Stimulated activated CD4-positive, alpha-beta T cell treated with anti-CD3 and anti-CD28 coated beads, Interleukin-2, amount 100 ng/mL, for 48 hours (primary cell): ENCODE measurements at regions not wholly inside any gene's neighbourhood (a gene's known extent, or its start where the extent isn't known, plus 50 kb on each side); places are given as distances from the start of the nearest gene placed in this dataset.
"Not testable (repeated sequence)": the region's sequence is repeated elsewhere in the genome, so short reads cannot be mapped to it uniquely, and the experiment has no call there.

Source experiments
- DNase-seq, 2 donors: peaks; one replicate each; pipeline ENCODE4 v3.0.0-alpha.2; 2020

- no peak for DNase-seq
These were observed 174.9 kb downstream of the ETAA1 start for GRCh38 chr2:67571785-67572718.

GRCh38 chr2:67572721-67573435, 175.7 kb downstream of the ETAA1 start:
- DNase-seq = no peak

GRCh38 chr2:67574230-67574629, 177.1 kb downstream of the ETAA1 start:
- no peak for DNase-seq

GRCh38 chr2:67576226-67576625, 179.1 kb downstream of the ETAA1 start:
- no peak for DNase-seq

GRCh38 chr2:67576991-67577390, 179.9 kb downstream of the ETAA1 start:
- no peak for DNase-seq

- DNase-seq = no peak
These were observed 182.1 kb downstream of the ETAA1 start for GRCh38 chr2:67579216-67579615.

- no peak for DNase-seq
These were observed 182.7 kb downstream of the ETAA1 start for GRCh38 chr2:67579806-67580205.

- no peak for DNase-seq
These were observed 184.6 kb downstream of the ETAA1 start for GRCh38 chr2:67581751-67582150.

- DNase-seq = no peak
These were observed 186.1 kb downstream of the ETAA1 start for GRCh38 chr2:67583185-67583584.

- DNase-seq = no peak
These were observed 188.3 kb downstream of the ETAA1 start for GRCh38 chr2:67585400-67585799.

- not testable (repeated sequence) for DNase-seq
These were observed 192.0 kb downstream of the ETAA1 start for GRCh38 chr2:67589121-67589520.

GRCh38 chr2:67594522-67594921, 197.4 kb downstream of the ETAA1 start:
- not testable (repeated sequence) for DNase-seq

- DNase-seq = no peak
These were observed 199.7 kb downstream of the ETAA1 start for GRCh38 chr2:67596871-67597270.

GRCh38 chr2:67599561-67599960, 202.4 kb downstream of the ETAA1 start:
- no peak for DNase-seq

- DNase-seq = no peak
These were observed 203.2 kb downstream of the ETAA1 start for GRCh38 chr2:67600222-67600871.

- DNase-seq = no peak
These were observed 203.8 kb downstream of the ETAA1 start for GRCh38 chr2:67600946-67601345.

GRCh38 chr2:67604360-67604759, 207.2 kb downstream of the ETAA1 start:
- DNase-seq = no peak

- no peak for DNase-seq
These were observed 215.5 kb downstream of the ETAA1 start for GRCh38 chr2:67612576-67613042.

- DNase-seq = no peak
These were observed 216.1 kb downstream of the ETAA1 start for GRCh38 chr2:67613227-67613626.

GRCh38 chr2:67614454-67614853, 217.3 kb downstream of the ETAA1 start:
- no peak for DNase-seq

GRCh38 chr2:67616749-67617148, 219.6 kb downstream of the ETAA1 start:
- no peak for DNase-seq

GRCh38 chr2:67619204-67619603, 222.1 kb downstream of the ETAA1 start:
- no peak for DNase-seq

- DNase-seq = not testable (repeated sequence)
These were observed 226.6 kb downstream of the ETAA1 start for GRCh38 chr2:67623741-67624140.
